HL-60 (cell line): ENCODE measurements at regions not wholly inside any gene's neighbourhood (a gene's known extent, or its start where the extent isn't known, plus 50 kb on each side); places are given as distances from the start of the nearest gene placed in this dataset.

Experiments used
- CTCF ChIP-seq: IDR thresholded peaks from one replicate; pipeline ENCODE4 v1.5.1; 2011; ENCODE audit warnings: low read length, control low read depth, inconsistent platforms; ENCODE audit not compliant: insufficient read depth
- TF ChIP-seq, protein P1 (sequence below): IDR thresholded peaks from 2 replicates; pipeline ENCODE4 v1.6.1; 2012; ENCODE audit warnings: low read depth; ENCODE audit not compliant: insufficient replicate concordance

DNA sequence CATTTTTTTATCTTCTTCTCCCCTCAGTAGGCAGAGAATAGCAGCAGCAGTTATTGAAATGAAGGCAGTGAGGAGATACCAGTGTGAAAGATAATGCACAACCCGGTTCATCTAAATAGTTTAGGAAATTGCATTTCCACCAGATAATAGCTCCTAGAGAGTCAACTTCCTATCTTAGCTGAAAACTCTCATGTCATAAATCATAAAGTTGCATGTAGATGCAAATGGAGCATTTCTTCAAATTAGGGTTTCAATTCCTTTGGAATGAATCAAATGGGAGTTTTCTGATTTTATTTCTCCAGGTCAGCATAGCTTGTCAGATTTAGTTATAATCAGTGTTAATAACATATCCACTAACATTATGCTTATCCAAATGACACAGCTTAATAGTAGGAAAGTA, 335.3 kb downstream of the CNTNAP4 start:
- no peak for TF ChIP-seq CTCF
- TF ChIP-seq, protein P1, sequence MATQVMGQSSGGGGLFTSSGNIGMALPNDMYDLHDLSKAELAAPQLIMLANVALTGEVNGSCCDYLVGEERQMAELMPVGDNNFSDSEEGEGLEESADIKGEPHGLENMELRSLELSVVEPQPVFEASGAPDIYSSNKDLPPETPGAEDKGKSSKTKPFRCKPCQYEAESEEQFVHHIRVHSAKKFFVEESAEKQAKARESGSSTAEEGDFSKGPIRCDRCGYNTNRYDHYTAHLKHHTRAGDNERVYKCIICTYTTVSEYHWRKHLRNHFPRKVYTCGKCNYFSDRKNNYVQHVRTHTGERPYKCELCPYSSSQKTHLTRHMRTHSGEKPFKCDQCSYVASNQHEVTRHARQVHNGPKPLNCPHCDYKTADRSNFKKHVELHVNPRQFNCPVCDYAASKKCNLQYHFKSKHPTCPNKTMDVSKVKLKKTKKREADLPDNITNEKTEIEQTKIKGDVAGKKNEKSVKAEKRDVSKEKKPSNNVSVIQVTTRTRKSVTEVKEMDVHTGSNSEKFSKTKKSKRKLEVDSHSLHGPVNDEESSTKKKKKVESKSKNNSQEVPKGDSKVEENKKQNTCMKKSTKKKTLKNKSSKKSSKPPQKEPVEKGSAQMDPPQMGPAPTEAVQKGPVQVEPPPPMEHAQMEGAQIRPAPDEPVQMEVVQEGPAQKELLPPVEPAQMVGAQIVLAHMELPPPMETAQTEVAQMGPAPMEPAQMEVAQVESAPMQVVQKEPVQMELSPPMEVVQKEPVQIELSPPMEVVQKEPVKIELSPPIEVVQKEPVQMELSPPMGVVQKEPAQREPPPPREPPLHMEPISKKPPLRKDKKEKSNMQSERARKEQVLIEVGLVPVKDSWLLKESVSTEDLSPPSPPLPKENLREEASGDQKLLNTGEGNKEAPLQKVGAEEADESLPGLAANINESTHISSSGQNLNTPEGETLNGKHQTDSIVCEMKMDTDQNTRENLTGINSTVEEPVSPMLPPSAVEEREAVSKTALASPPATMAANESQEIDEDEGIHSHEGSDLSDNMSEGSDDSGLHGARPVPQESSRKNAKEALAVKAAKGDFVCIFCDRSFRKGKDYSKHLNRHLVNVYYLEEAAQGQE = no peak
